ENCODE measurements at regions not wholly inside any gene's neighbourhood (a gene's known extent, or its start where the extent isn't known, plus 50 kb on each side); places are given as distances from the start of the nearest gene placed in this dataset.

GRCh38 chr5:88503041-88503345 is 234.3 kb upstream of the TMEM161B start:
- Histone ChIP-seq H3K4me2 (ENCODE audit: insufficient read depth, low read length) (peak overlapping the region; percentile 91), H3K36me3 (ENCODE audit: insufficient read depth, low read length) (no peaks in the 10 kb centered on the region), H3K27me3 (ENCODE audit: insufficient read depth, low read length) (no peaks in the 10 kb centered on the region), H3K4me1 (ENCODE audit: insufficient read depth, low read length) (peaks cover 7% of the 10 kb centered on the region), H3K9me3 (ENCODE audit: low read depth, low read length) (no peaks in the 10 kb centered on the region), H4K20me1 (ENCODE audit: insufficient read depth, low read length) (no peaks in the 10 kb centered on the region), H3K27ac (ENCODE audit: low read depth, low read length) (no peak overlapping the region), H2AFZ (ENCODE audit: low read length) (peak overlapping the region; percentile 87), H3K79me2 (ENCODE audit: insufficient read depth, low read length) (no peaks in the 10 kb centered on the region), H3K4me3 (ENCODE audit: insufficient read depth, low read length) (peak overlapping the region; percentile 70)
- DNase-seq (ENCODE audit: insufficient read length, low spot score, missing footprints): no peak
- TF ChIP-seq, protein P1, sequence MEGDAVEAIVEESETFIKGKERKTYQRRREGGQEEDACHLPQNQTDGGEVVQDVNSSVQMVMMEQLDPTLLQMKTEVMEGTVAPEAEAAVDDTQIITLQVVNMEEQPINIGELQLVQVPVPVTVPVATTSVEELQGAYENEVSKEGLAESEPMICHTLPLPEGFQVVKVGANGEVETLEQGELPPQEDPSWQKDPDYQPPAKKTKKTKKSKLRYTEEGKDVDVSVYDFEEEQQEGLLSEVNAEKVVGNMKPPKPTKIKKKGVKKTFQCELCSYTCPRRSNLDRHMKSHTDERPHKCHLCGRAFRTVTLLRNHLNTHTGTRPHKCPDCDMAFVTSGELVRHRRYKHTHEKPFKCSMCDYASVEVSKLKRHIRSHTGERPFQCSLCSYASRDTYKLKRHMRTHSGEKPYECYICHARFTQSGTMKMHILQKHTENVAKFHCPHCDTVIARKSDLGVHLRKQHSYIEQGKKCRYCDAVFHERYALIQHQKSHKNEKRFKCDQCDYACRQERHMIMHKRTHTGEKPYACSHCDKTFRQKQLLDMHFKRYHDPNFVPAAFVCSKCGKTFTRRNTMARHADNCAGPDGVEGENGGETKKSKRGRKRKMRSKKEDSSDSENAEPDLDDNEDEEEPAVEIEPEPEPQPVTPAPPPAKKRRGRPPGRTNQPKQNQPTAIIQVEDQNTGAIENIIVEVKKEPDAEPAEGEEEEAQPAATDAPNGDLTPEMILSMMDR (IDR thresholded peaks at IDR 0.05; ENCODE audit: extremely low read depth, low read depth, low read length): no peak

GRCh38 chr5:88502179-88503040 is 233.8 kb upstream of the TMEM161B start:
- Histone ChIP-seq H3K4me3 (ENCODE audit: insufficient read depth, low read length) (peak overlapping the region; percentile 70), H3K4me2 (ENCODE audit: insufficient read depth, low read length) (peak overlapping the region; percentile 91), H3K79me2 (ENCODE audit: insufficient read depth, low read length) (no peaks in the 10 kb centered on the region), H3K36me3 (ENCODE audit: insufficient read depth, low read length) (no peaks in the 10 kb centered on the region), H3K4me1 (ENCODE audit: insufficient read depth, low read length) (peaks cover 7% of the 10 kb centered on the region), H3K9me3 (ENCODE audit: low read depth, low read length) (no peaks in the 10 kb centered on the region), H3K27me3 (ENCODE audit: insufficient read depth, low read length) (no peaks in the 10 kb centered on the region), H2AFZ (ENCODE audit: low read length) (peak overlapping the region; percentile 87), H4K20me1 (ENCODE audit: insufficient read depth, low read length) (no peaks in the 10 kb centered on the region), H3K27ac (ENCODE audit: low read depth, low read length) (no peak overlapping the region)
- TF ChIP-seq, protein P1 (IDR thresholded peaks at IDR 0.05; ENCODE audit: extremely low read depth, low read depth, low read length): no peak
- no peak for DNase-seq (ENCODE audit: insufficient read length, low spot score, missing footprints)

- Histone ChIP-seq H3K9me3 (ENCODE audit: low read depth, low read length) (no peaks in the 10 kb centered on the region), H3K27me3 (ENCODE audit: insufficient read depth, low read length) (no peaks in the 10 kb centered on the region), H3K4me2 (ENCODE audit: insufficient read depth, low read length) (no peak overlapping the region), H3K79me2 (ENCODE audit: insufficient read depth, low read length) (no peaks in the 10 kb centered on the region), H4K20me1 (ENCODE audit: insufficient read depth, low read length) (no peaks in the 10 kb centered on the region), H3K4me1 (ENCODE audit: insufficient read depth, low read length) (no peaks in the 10 kb centered on the region), H3K36me3 (ENCODE audit: insufficient read depth, low read length) (no peaks in the 10 kb centered on the region), H3K27ac (ENCODE audit: low read depth, low read length) (no peak overlapping the region), H2AFZ (ENCODE audit: low read length) (no peak overlapping the region), H3K4me3 (ENCODE audit: insufficient read depth, low read length) (no peak overlapping the region)
- no peak for DNase-seq (ENCODE audit: insufficient read length, low spot score, missing footprints)
- TF ChIP-seq, protein P1 (IDR thresholded peaks at IDR 0.05; ENCODE audit: extremely low read depth, low read depth, low read length): no peak
These were observed 227.2 kb upstream of the TMEM161B start for GRCh38 chr5:88495810-88496209.

GRCh38 chr5:88490874-88491273 is 222.2 kb upstream of the TMEM161B start:
- no peak overlapping the region for H3K27ac ChIP-seq (ENCODE audit: low read depth, low read length)
- no peak overlapping the region for H2AFZ ChIP-seq (ENCODE audit: low read length)
- H4K20me1 ChIP-seq (ENCODE audit: insufficient read depth, low read length): no peaks in the 10 kb centered on the region

More at GRCh38 chr5:88490874-88491273, 222.2 kb upstream of the TMEM161B start:
- no peaks in the 10 kb centered on the region for H3K27me3 ChIP-seq (ENCODE audit: insufficient read depth, low read length)
- H3K36me3 ChIP-seq (ENCODE audit: insufficient read depth, low read length): no peaks in the 10 kb centered on the region
- H3K4me1 ChIP-seq (ENCODE audit: insufficient read depth, low read length): no peaks in the 10 kb centered on the region
- no peaks in the 10 kb centered on the region for H3K79me2 ChIP-seq (ENCODE audit: insufficient read depth, low read length)
- TF ChIP-seq, protein P1 (IDR thresholded peaks at IDR 0.05; ENCODE audit: extremely low read depth, low read depth, low read length): no peak
- DNase-seq (ENCODE audit: insufficient read length, low spot score, missing footprints): no peak
- H3K4me2 ChIP-seq (ENCODE audit: insufficient read depth, low read length): no peak overlapping the region
- no peak overlapping the region for H3K4me3 ChIP-seq (ENCODE audit: insufficient read depth, low read length)
- no peaks in the 10 kb centered on the region for H3K9me3 ChIP-seq (ENCODE audit: low read depth, low read length)

Data from osteoblast (primary cell).